ENCODE measurements at regions not wholly inside any gene's neighbourhood (a gene's known extent, or its start where the extent isn't known, plus 50 kb on each side); places are given as distances from the start of the nearest gene placed in this dataset.

- dilution Hi-C loops (cut with HindIII; ENCODE audit: low sequenced_read_pairs, unreplicated experiment) (no loop called here), intact Hi-C loops (cut with micrococcal nuclease) (no loop called here), in situ Hi-C loops (cut with MboI; ENCODE audit: low sequenced_read_pairs) (no loop called here)
- Histone ChIP-seq H4K8ac (ENCODE audit: low read depth in 2 of 2, low read length in 2 of 2) (no peak overlapping the region), H3K9ac (ENCODE audit: low read depth, low read length) (no peak overlapping the region), H3K4me3 (ENCODE audit: insufficient read depth, low read depth, low read length) (no peak overlapping the region), H2BK5ac (ENCODE audit: low read depth, low read length, poor library complexity, severe bottlenecking) (no peak overlapping the region), H4K20me1 (ENCODE audit: insufficient read depth, low read length) (no peaks in the 10 kb centered on the region), H3K4me2 (ENCODE audit: low read depth, low read length) (no peak overlapping the region), H3K36me3 (ENCODE audit: control insufficient read depth, insufficient read depth, low read length) (no peaks in the 10 kb centered on the region), H2AK9ac (replicated peaks; ENCODE audit: low read depth, low read length, poor library complexity) (no peak overlapping the region), H3K18ac (ENCODE audit: low read depth, low read length) (no peak overlapping the region), H3K23ac (ENCODE audit: low read depth, low read length) (no peak overlapping the region), H3K27me3 (ENCODE audit: control insufficient read depth, insufficient read depth, low read length) (no peaks in the 10 kb centered on the region), H4K91ac (ENCODE audit: insufficient read depth, low read depth, low read length) (no peak overlapping the region), H3K79me1 (ENCODE audit: low read depth in 1 of 2, low read length in 2 of 2) (no peaks in the 10 kb centered on the region), H2BK20ac (ENCODE audit: low read depth, low read length) (no peak overlapping the region), H3K9me3 (ENCODE audit: control insufficient read depth, insufficient read depth, low read length) (peaks cover 76% of the 10 kb centered on the region), H2AK5ac (ENCODE audit: low read depth, low read length) (no peak overlapping the region), H2AFZ (replicated peaks; ENCODE audit: low read length, poor library complexity) (no peak overlapping the region), H3K9me1 (ENCODE audit: insufficient read depth, low read length) (no peaks in the 10 kb centered on the region), H2BK120ac (ENCODE audit: low read depth, low read length) (no peak overlapping the region), H3K4me1 (ENCODE audit: control insufficient read depth, insufficient read depth, low read length) (no peaks in the 10 kb centered on the region), H3K14ac (replicated peaks; ENCODE audit: low read depth, low read length) (no peak overlapping the region), H3K4ac (ENCODE audit: low read depth, low read length) (no peak overlapping the region), H3K56ac (ENCODE audit: extremely low read depth, insufficient read depth, low read length) (no peak overlapping the region), H3K27ac (ENCODE audit: insufficient read depth, low read length) (no peak overlapping the region), H4K5ac (ENCODE audit: low read depth, low read length) (no peak overlapping the region), H2BK15ac (ENCODE audit: low read depth, low read length) (no peak overlapping the region)
- ATAC-seq (ENCODE audit: low read depth) (no peak), DNase-seq (no peak)
- 54% methylated on average over 3 of the region's 14 CpGs; no CpG with 5 or more reads in 1 of the 2 experiments for WGBS, 2 experiments (ENCODE audit: extremely low coverage in 2 of 2, insufficient read length in 1 of 2)
- no peak for TF ChIP-seq RAD21 (IDR thresholded peaks at IDR 0.05; ENCODE audit: low read length)
- no peak for TF ChIP-seq BHLHE40 (IDR thresholded peaks at IDR 0.05; ENCODE audit: low read depth, low read length)
- no peak for TF ChIP-seq MXI1 (IDR thresholded peaks at IDR 0.05; ENCODE audit: borderline replicate concordance, low read depth, low read length)
- no peak for TF ChIP-seq SMC3 (IDR thresholded peaks at IDR 0.05; ENCODE audit: low read depth, low read length)
- TF ChIP-seq CEBPB (IDR thresholded peaks at IDR 0.05; ENCODE audit: low read depth, low read length), result no peak
- TF ChIP-seq ELK1 (IDR thresholded peaks at IDR 0.05; ENCODE audit: borderline replicate concordance, low read depth, low read length), result no peak
- no peak for TF ChIP-seq RCOR1 (IDR thresholded peaks at IDR 0.05; ENCODE audit: insufficient replicate concordance, low read length)
- no peak for TF ChIP-seq MAFK (IDR thresholded peaks at IDR 0.05; ENCODE audit: low read depth, low read length)
- no peak for TF ChIP-seq USF2 (IDR thresholded peaks at IDR 0.05; ENCODE audit: low read depth, low read length)
- ChIA-PET POLR2A (ENCODE audit: unreplicated experiment) (no interaction called here), CTCF (no interaction called here)
- no TSS peak for BruUV-seq (replicated peaks)
Observed at GRCh38 chr22:48748860-48749554, 1078.7 kb downstream of the BRD1 start.

All from IMR-90 (cell line).